ENCODE measurements at regions not wholly inside any gene's neighbourhood (a gene's known extent, or its start where the extent isn't known, plus 50 kb on each side); places are given as distances from the start of the nearest gene placed in this dataset.

- no peak overlapping the region for H3K4me3 ChIP-seq
- H3K27ac ChIP-seq, result no peak overlapping the region
- TF ChIP-seq EP300 (IDR thresholded peaks at IDR 0.05) (no peak), POLR2A (IDR thresholded peaks at IDR 0.05) (no peak)
- TF ChIP-seq, protein P1, sequence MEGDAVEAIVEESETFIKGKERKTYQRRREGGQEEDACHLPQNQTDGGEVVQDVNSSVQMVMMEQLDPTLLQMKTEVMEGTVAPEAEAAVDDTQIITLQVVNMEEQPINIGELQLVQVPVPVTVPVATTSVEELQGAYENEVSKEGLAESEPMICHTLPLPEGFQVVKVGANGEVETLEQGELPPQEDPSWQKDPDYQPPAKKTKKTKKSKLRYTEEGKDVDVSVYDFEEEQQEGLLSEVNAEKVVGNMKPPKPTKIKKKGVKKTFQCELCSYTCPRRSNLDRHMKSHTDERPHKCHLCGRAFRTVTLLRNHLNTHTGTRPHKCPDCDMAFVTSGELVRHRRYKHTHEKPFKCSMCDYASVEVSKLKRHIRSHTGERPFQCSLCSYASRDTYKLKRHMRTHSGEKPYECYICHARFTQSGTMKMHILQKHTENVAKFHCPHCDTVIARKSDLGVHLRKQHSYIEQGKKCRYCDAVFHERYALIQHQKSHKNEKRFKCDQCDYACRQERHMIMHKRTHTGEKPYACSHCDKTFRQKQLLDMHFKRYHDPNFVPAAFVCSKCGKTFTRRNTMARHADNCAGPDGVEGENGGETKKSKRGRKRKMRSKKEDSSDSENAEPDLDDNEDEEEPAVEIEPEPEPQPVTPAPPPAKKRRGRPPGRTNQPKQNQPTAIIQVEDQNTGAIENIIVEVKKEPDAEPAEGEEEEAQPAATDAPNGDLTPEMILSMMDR (IDR thresholded peaks at IDR 0.05), result no peak
- peaks cover 0 to 16% (median 7%) of the 10 kb centered on the region in 4 donors for H3K4me1 ChIP-seq
- no peaks in the 10 kb centered on the region for H3K36me3 ChIP-seq
- H3K9me3 ChIP-seq, result peaks cover 0 to 3% (median 0%) of the 10 kb centered on the region in 4 donors
- no peak for DNase-seq (ENCODE audit: low spot score in 2 of 2)
- H3K27me3 ChIP-seq, result no peaks in the 10 kb centered on the region
These were observed 656.6 kb downstream of the ANKRD50 start for GRCh38 chr4:124055896-124056295.

- peak; percentile 41 to 76 for DNase-seq (ENCODE audit: low spot score in 2 of 2)
- TF ChIP-seq POLR2A (IDR thresholded peaks at IDR 0.05) (no peak), EP300 (IDR thresholded peaks at IDR 0.05) (peak; percentile 95 to 98)
- TF ChIP-seq, protein P1 (IDR thresholded peaks at IDR 0.05), result peak in 1 of 5 experiments; percentile 17
- 31 to 33% methylated on average over 2 of the region's 2 CpGs for WGBS, 2 donors
- H3K9me3 ChIP-seq, result no peaks in the 10 kb centered on the region
- H3K27me3 ChIP-seq, result no peaks in the 10 kb centered on the region
- H3K36me3 ChIP-seq, result no peaks in the 10 kb centered on the region
- H3K4me1 ChIP-seq, result peaks cover 0 to 32% (median 16%) of the 10 kb centered on the region in 4 donors
- peak overlapping the region; percentile 66 to 87 (median 80) for H3K27ac ChIP-seq
- H3K4me3 ChIP-seq, result no peak overlapping the region
These were observed 652.1 kb downstream of the ANKRD50 start for GRCh38 chr4:124060261-124060918.

DNA sequence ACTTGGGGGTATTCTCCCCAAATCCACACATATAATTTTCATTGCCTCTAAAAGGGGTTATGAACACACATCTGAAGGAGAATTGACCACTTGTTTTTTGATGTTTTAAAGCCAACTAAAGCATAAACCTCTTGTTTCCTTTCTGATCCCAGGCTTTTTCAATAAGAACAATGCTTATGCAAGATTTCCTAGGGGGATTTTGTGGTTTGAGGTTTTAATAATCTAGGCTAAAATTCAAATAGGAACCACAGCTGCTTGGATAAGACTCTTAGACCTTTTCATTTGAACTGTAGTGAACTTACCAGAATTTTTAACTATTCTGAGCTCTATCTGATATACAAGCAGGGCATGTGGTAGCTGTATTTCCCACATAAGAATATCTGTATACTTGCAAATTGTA lies 651.1 kb downstream of the ANKRD50 start:
- Histone ChIP-seq H3K4me3 (no peak overlapping the region), H3K9me3 (no peaks in the 10 kb centered on the region), H3K27ac (peak overlapping the region in 3 of 4 donors; percentile 66 to 87 (median 84)), H3K27me3 (no peaks in the 10 kb centered on the region), H3K4me1 (peaks cover 0 to 32% (median 16%) of the 10 kb centered on the region in 4 donors), H3K36me3 (no peaks in the 10 kb centered on the region)
- no peak for DNase-seq (ENCODE audit: low spot score in 2 of 2)
- peak in 1 of 2 donors; percentile 53 for TF ChIP-seq EP300 (IDR thresholded peaks at IDR 0.05)
- TF ChIP-seq, protein P1 (IDR thresholded peaks at IDR 0.05), result no peak

DNA sequence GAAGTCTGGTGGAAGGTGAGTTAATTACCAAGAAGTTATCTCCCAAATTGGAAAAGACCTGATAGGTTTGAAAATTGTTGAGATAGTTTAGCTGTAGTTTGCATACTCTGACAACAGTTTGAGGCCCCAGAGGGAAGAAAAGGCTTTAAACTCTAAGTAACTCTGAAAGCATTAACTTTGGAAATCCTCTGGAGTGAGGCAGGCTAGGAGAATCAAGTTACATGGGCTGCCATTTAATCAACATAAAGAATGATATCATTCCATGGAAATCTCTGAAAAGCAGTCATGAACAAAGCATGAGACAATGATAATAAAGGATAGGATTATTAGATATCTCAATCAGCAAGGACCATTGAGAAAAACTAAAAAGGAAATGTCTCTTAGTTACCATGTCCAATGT lies 647.1 kb downstream of the ANKRD50 start:
- Histone ChIP-seq H3K9me3 (peaks cover 0 to 9% (median 0%) of the 10 kb centered on the region in 4 donors), H3K4me3 (no peak overlapping the region), H3K36me3 (no peaks in the 10 kb centered on the region), H3K4me1 (peaks cover 0 to 28% (median 11%) of the 10 kb centered on the region in 4 donors), H3K27me3 (no peaks in the 10 kb centered on the region), H3K27ac (no peak overlapping the region)
- no peak for TF ChIP-seq EP300 (IDR thresholded peaks at IDR 0.05)
- no peak for TF ChIP-seq POLR2A (IDR thresholded peaks at IDR 0.05)
- TF ChIP-seq, protein P1 (IDR thresholded peaks at IDR 0.05), result no peak
- no peak for DNase-seq (ENCODE audit: low spot score in 2 of 2)

- H3K4me3 ChIP-seq, result no peak overlapping the region
- no peak for TF ChIP-seq POLR2A (IDR thresholded peaks at IDR 0.05)
- TF ChIP-seq EP300 (IDR thresholded peaks at IDR 0.05), result no peak
- TF ChIP-seq, protein P1 (IDR thresholded peaks at IDR 0.05), result no peak
- no peaks in the 10 kb centered on the region for H3K27me3 ChIP-seq
- no peaks in the 10 kb centered on the region for H3K36me3 ChIP-seq
- H3K9me3 ChIP-seq, result peaks cover 0 to 14% (median under 1%) of the 10 kb centered on the region in 4 donors
- DNase-seq (ENCODE audit: low spot score in 2 of 2), result no peak
- H3K27ac ChIP-seq, result no peak overlapping the region
- H3K4me1 ChIP-seq, result peaks cover 0 to 24% (median 8%) of the 10 kb centered on the region in 4 donors
- WGBS, 2 donors, result 95 to 96% methylated on average over 4 of the region's 4 CpGs
These were observed 646.6 kb downstream of the ANKRD50 start for GRCh38 chr4:124065936-124066335.
